ENCODE measurements at regions not wholly inside any gene's neighbourhood (a gene's known extent, or its start where the extent isn't known, plus 50 kb on each side); places are given as distances from the start of the nearest gene placed in this dataset.

GRCh38 chr13:33362986-33363727, 77.6 kb upstream of the STARD13 start:
- in situ Hi-C loops (cut with MboI), result no loop called here
- intact Hi-C loops (cut with micrococcal nuclease; ENCODE audit: unreplicated experiment), result no loop called here
- Histone ChIP-seq H3K4me1 (ENCODE audit: control insufficient read depth, insufficient read depth, low read length) (peaks cover 1% of the 10 kb centered on the region; the same call in 1 of the 2 replicates), H3K27ac (ENCODE audit: control insufficient read depth, insufficient read depth) (no peak overlapping the region), H4K20me1 (ENCODE audit: control insufficient read depth, insufficient read depth) (no peaks in the 10 kb centered on the region), H3K79me2 (ENCODE audit: control insufficient read depth, insufficient read depth, low read length) (no peaks in the 10 kb centered on the region), H3K9me3 (replicated peaks; ENCODE audit: control insufficient read depth, insufficient read depth, low read length) (no peaks in the 10 kb centered on the region), H3K4me2 (ENCODE audit: control insufficient read depth, insufficient read depth) (no peak overlapping the region), H3K36me3 (ENCODE audit: control insufficient read depth in 2 of 2, insufficient read depth in 2 of 2, low read length in 1 of 2) (no peaks in the 10 kb centered on the region), H3K9ac (ENCODE audit: control insufficient read depth, insufficient read depth, low read length) (no peak overlapping the region), H2AFZ (ENCODE audit: control insufficient read depth, low read depth, low read length) (no peak overlapping the region), H3K27me3 (replicated peaks in 1 of 2; ENCODE audit: control insufficient read depth in 2 of 2, insufficient read depth in 2 of 2, low read length in 1 of 2) (no peaks in the 10 kb centered on the region), H3K4me3 (no peak overlapping the region)
- POLR2A ChIA-PET, result no interaction called here
- peak; percentile 75 for ATAC-seq
- SMC1A ChIA-PET (ENCODE audit: uncharacterized antibody, unreplicated experiment), result interaction anchor here (0.6 to 1.2 kb wide), 2 partner anchors 132 to 1537 kb away, joined by 3 read pairs; no protein-coding TSS in a partner anchor
- RAD21 ChIA-PET (ENCODE audit: unreplicated experiment), result no interaction called here
- no peak for FAIRE-seq
- DNase-seq (ENCODE audit: low read depth, low spot score), result peak; percentile 23
- BruUV-seq (replicated peaks), result no TSS peak
- no peak for TF ChIP-seq SREBF1 (IDR thresholded peaks at IDR 0.05; ENCODE audit: low read length)
- peak; percentile 51 to 63; a peak in 2 of 4 replicates for TF ChIP-seq BHLHE40 (IDR thresholded peaks at IDR 0.05; ENCODE audit: borderline replicate concordance in 1 of 2, low read depth in 2 of 2, low read length in 1 of 2)
- peak; percentile 84; the same call in 1 of the 2 replicates for TF ChIP-seq SPI1 (IDR thresholded peaks at IDR 0.05; ENCODE audit: borderline replicate concordance, insufficient read depth, low read depth, low read length)
- WGBS (ENCODE audit: insufficient coverage, insufficient replicate concordance, low lambda C conversion rate, missing lambda C conversion rate), result 52% methylated on average over 2 of the region's 2 CpGs
- CTCF ChIA-PET, result no interaction called here

- CTCF ChIA-PET, result no interaction called here
- FAIRE-seq, result no peak
- no peak for TF ChIP-seq ETV6 (conservative IDR thresholded peaks at IDR 0.05 in 1 of 2, IDR thresholded peaks at IDR 0.05 in 1 of 2; ENCODE audit: borderline replicate concordance in 1 of 2, low read depth in 1 of 2)
- no peak for TF ChIP-seq CREB1 (IDR thresholded peaks at IDR 0.05; ENCODE audit: low read depth)
- no peak for TF ChIP-seq SP1 (IDR thresholded peaks at IDR 0.05; ENCODE audit: low read depth, low read length)
- TF ChIP-seq RBBP5 (conservative IDR thresholded peaks at IDR 0.05), result no peak
- TF ChIP-seq CHD2 (IDR thresholded peaks at IDR 0.05; ENCODE audit: borderline replicate concordance, low read depth, low read length), result no peak
- no peak for TF ChIP-seq SREBF1 (IDR thresholded peaks at IDR 0.05; ENCODE audit: low read length)
- TF ChIP-seq MYB (IDR thresholded peaks at IDR 0.05; ENCODE audit: borderline replicate concordance, low read depth, low read length), result no peak
- TF ChIP-seq CHD4 (IDR thresholded peaks at IDR 0.05), result no peak
- no peak for TF ChIP-seq PAX8 (IDR thresholded peaks at IDR 0.05)
- no peak for TF ChIP-seq IKZF1 (conservative IDR thresholded peaks at IDR 0.05)
- TF ChIP-seq PAX5 (IDR thresholded peaks at IDR 0.05; ENCODE audit: borderline replicate concordance, low read depth, low read length), result no peak
- no peak for TF ChIP-seq STAT3 (IDR thresholded peaks at IDR 0.05; ENCODE audit: low read depth, low read length)
- intact Hi-C loops (cut with micrococcal nuclease; ENCODE audit: unreplicated experiment), result no loop called here
- H2AFZ ChIP-seq (ENCODE audit: control insufficient read depth, low read depth, low read length), result no peak overlapping the region
- H3K36me3 ChIP-seq (ENCODE audit: control insufficient read depth in 2 of 2, insufficient read depth in 2 of 2, low read length in 1 of 2), result no peaks in the 10 kb centered on the region
- H3K4me2 ChIP-seq (ENCODE audit: control insufficient read depth, insufficient read depth), result no peak overlapping the region
- no peak overlapping the region for H3K4me3 ChIP-seq
- DNase-seq (ENCODE audit: low read depth, low spot score), result no peak
- in situ Hi-C loops (cut with MboI), result no loop called here
- peaks cover 5% of the 10 kb centered on the region; the same call in 1 of the 2 replicates for H3K4me1 ChIP-seq (ENCODE audit: control insufficient read depth, insufficient read depth, low read length)
- H3K9me3 ChIP-seq (replicated peaks; ENCODE audit: control insufficient read depth, insufficient read depth, low read length), result no peaks in the 10 kb centered on the region
- WGBS (ENCODE audit: insufficient coverage, insufficient replicate concordance, low lambda C conversion rate, missing lambda C conversion rate), result 59% methylated on average over 5 of the region's 5 CpGs
- SMC1A ChIA-PET (ENCODE audit: uncharacterized antibody, unreplicated experiment), result no interaction called here
- H3K27ac ChIP-seq (ENCODE audit: control insufficient read depth, insufficient read depth), result no peak overlapping the region
- H3K79me2 ChIP-seq (ENCODE audit: control insufficient read depth, insufficient read depth, low read length), result no peaks in the 10 kb centered on the region
- no TSS peak for BruUV-seq (replicated peaks)
- H4K20me1 ChIP-seq (ENCODE audit: control insufficient read depth, insufficient read depth), result no peaks in the 10 kb centered on the region
- RAD21 ChIA-PET (ENCODE audit: unreplicated experiment), result no interaction called here
- no peaks in the 10 kb centered on the region for H3K27me3 ChIP-seq (replicated peaks in 1 of 2; ENCODE audit: control insufficient read depth in 2 of 2, insufficient read depth in 2 of 2, low read length in 1 of 2)
- POLR2A ChIA-PET, result no interaction called here
- no peak overlapping the region for H3K9ac ChIP-seq (ENCODE audit: control insufficient read depth, insufficient read depth, low read length)
- no peak for ATAC-seq
These were observed 78.6 kb upstream of the STARD13 start for GRCh38 chr13:33364192-33364591.

All from GM12878 (cell line).